IPS-18a (cell line): ENCODE measurements at regions not wholly inside any gene's neighbourhood (a gene's known extent, or its start where the extent isn't known, plus 50 kb on each side); places are given as distances from the start of the nearest gene placed in this dataset.

ENCODE experiments used
- H3K27ac ChIP-seq: one replicate; pipeline ENCODE4 v1.5.1; 2013; ENCODE audit warnings: low read length
- H3K27me3 ChIP-seq: one replicate; pipeline ENCODE4 v1.6.1; 2013; ENCODE audit warnings: mild to moderate bottlenecking, low read length; ENCODE audit not compliant: control insufficient read depth, insufficient read depth
- H3K36me3 ChIP-seq: one replicate; pipeline ENCODE4 v1.6.1; 2013; ENCODE audit warnings: low read depth, low read length; ENCODE audit not compliant: control insufficient read depth
- H3K4me1 ChIP-seq: one replicate; pipeline ENCODE4 v1.6.1; 2013; ENCODE audit warnings: low read depth, low read length; ENCODE audit not compliant: control insufficient read depth
- H3K4me3 ChIP-seq: one replicate; pipeline ENCODE4 v1.5.1; 2013; ENCODE audit warnings: low read length
- H3K9ac ChIP-seq: one replicate; pipeline ENCODE4 v1.6.1; 2013; ENCODE audit warnings: mild to moderate bottlenecking, low read length, moderate library complexity
- H3K9me3 ChIP-seq: one replicate; pipeline ENCODE4 v1.6.1; 2013; ENCODE audit warnings: low read depth, low read length; ENCODE audit not compliant: control insufficient read depth

- no peak overlapping the region for H3K27ac ChIP-seq
- no peak overlapping the region for H3K9ac ChIP-seq
- H3K4me3 ChIP-seq: no peak overlapping the region
- H3K27me3 ChIP-seq: peaks cover 41% of the 10 kb centered on the region
- H3K36me3 ChIP-seq: no peaks in the 10 kb centered on the region
- H3K4me1 ChIP-seq: peaks cover 15% of the 10 kb centered on the region
- H3K9me3 ChIP-seq: no peaks in the 10 kb centered on the region
Measured at GRCh38 chr19:27746691-27747380, 1466.1 kb downstream of the UQCRFS1 start.

- Histone ChIP-seq H3K4me3 (no peak overlapping the region), H3K27me3 (peaks cover 35% of the 10 kb centered on the region), H3K27ac (no peak overlapping the region), H3K36me3 (no peaks in the 10 kb centered on the region), H3K9ac (no peak overlapping the region), H3K9me3 (peaks cover 2% of the 10 kb centered on the region), H3K4me1 (peaks cover 7% of the 10 kb centered on the region)
Measured at GRCh38 chr19:27745978-27746542, 1466.9 kb downstream of the UQCRFS1 start.

- peaks cover 11% of the 10 kb centered on the region for H3K9me3 ChIP-seq
- H3K27ac ChIP-seq: no peak overlapping the region
- H3K4me3 ChIP-seq: no peak overlapping the region
- H3K4me1 ChIP-seq: peaks cover 4% of the 10 kb centered on the region
- H3K27me3 ChIP-seq: peaks cover 26% of the 10 kb centered on the region
- no peaks in the 10 kb centered on the region for H3K36me3 ChIP-seq
- H3K9ac ChIP-seq: no peak overlapping the region
Measured at GRCh38 chr19:27744926-27745768, 1467.8 kb downstream of the UQCRFS1 start.

GRCh38 chr19:27742041-27742440 lies 1470.9 kb downstream of the UQCRFS1 start:
- Histone ChIP-seq H3K4me1 (no peaks in the 10 kb centered on the region), H3K27me3 (no peaks in the 10 kb centered on the region), H3K9me3 (peaks cover 26% of the 10 kb centered on the region), H3K27ac (no peak overlapping the region), H3K9ac (no peak overlapping the region), H3K36me3 (no peaks in the 10 kb centered on the region), H3K4me3 (no peak overlapping the region)

GRCh38 chr19:27741236-27741635 lies 1471.7 kb downstream of the UQCRFS1 start:
- H3K9me3 ChIP-seq: peaks cover 32% of the 10 kb centered on the region
- no peak overlapping the region for H3K27ac ChIP-seq
- no peaks in the 10 kb centered on the region for H3K27me3 ChIP-seq
- H3K9ac ChIP-seq: no peak overlapping the region
- H3K36me3 ChIP-seq: no peaks in the 10 kb centered on the region
- H3K4me3 ChIP-seq: no peak overlapping the region
- no peaks in the 10 kb centered on the region for H3K4me1 ChIP-seq

GRCh38 chr19:27740396-27740795 lies 1472.6 kb downstream of the UQCRFS1 start:
- Histone ChIP-seq H3K27me3 (no peaks in the 10 kb centered on the region), H3K9ac (no peak overlapping the region), H3K4me1 (no peaks in the 10 kb centered on the region), H3K4me3 (no peak overlapping the region), H3K9me3 (peaks cover 36% of the 10 kb centered on the region), H3K27ac (no peak overlapping the region), H3K36me3 (no peaks in the 10 kb centered on the region)

- peaks cover 45% of the 10 kb centered on the region for H3K9me3 ChIP-seq
- H3K36me3 ChIP-seq: no peaks in the 10 kb centered on the region
- H3K4me3 ChIP-seq: no peak overlapping the region
- H3K9ac ChIP-seq: no peak overlapping the region
- H3K27ac ChIP-seq: no peak overlapping the region
- no peaks in the 10 kb centered on the region for H3K27me3 ChIP-seq
- H3K4me1 ChIP-seq: no peaks in the 10 kb centered on the region
Measured at GRCh38 chr19:27738569-27739193, 1474.3 kb downstream of the UQCRFS1 start.

GRCh38 chr19:27736225-27736624 lies 1476.7 kb downstream of the UQCRFS1 start:
- Histone ChIP-seq H3K4me1 (no peaks in the 10 kb centered on the region), H3K27me3 (no peaks in the 10 kb centered on the region), H3K36me3 (no peaks in the 10 kb centered on the region), H3K9ac (no peak overlapping the region), H3K27ac (no peak overlapping the region), H3K4me3 (no peak overlapping the region), H3K9me3 (peaks cover 68% of the 10 kb centered on the region)

- H3K4me3 ChIP-seq: no peak overlapping the region
- H3K27me3 ChIP-seq: no peaks in the 10 kb centered on the region
- no peak overlapping the region for H3K9ac ChIP-seq
- peaks cover 66% of the 10 kb centered on the region for H3K9me3 ChIP-seq
- H3K27ac ChIP-seq: no peak overlapping the region
- no peaks in the 10 kb centered on the region for H3K4me1 ChIP-seq
- H3K36me3 ChIP-seq: no peaks in the 10 kb centered on the region
Measured at GRCh38 chr19:27735314-27735713, 1477.6 kb downstream of the UQCRFS1 start.

GRCh38 chr19:27734496-27735220 lies 1478.3 kb downstream of the UQCRFS1 start:
- no peak overlapping the region for H3K4me3 ChIP-seq
- no peaks in the 10 kb centered on the region for H3K27me3 ChIP-seq
- peaks cover 67% of the 10 kb centered on the region for H3K9me3 ChIP-seq
- H3K36me3 ChIP-seq: no peaks in the 10 kb centered on the region
- no peak overlapping the region for H3K27ac ChIP-seq
- no peaks in the 10 kb centered on the region for H3K4me1 ChIP-seq
- no peak overlapping the region for H3K9ac ChIP-seq
